ENCODE measurements at regions not wholly inside any gene's neighbourhood (a gene's known extent, or its start where the extent isn't known, plus 50 kb on each side); places are given as distances from the start of the nearest gene placed in this dataset.
"Not testable (repeated sequence)": the region's sequence is repeated elsewhere in the genome, so short reads cannot be mapped to it uniquely, and the experiment has no call there.

- not testable (repeated sequence) for TF ChIP-seq MLLT1 (IDR thresholded peaks at IDR 0.05); POLR2A (IDR thresholded peaks at IDR 0.05; ENCODE audit: low read depth, low read length); POLR2AphosphoS5 (IDR thresholded peaks at IDR 0.05; ENCODE audit: low read length); SKIL (IDR thresholded peaks at IDR 0.05; ENCODE audit: low read depth, poor library complexity, severe bottlenecking); EP300 (IDR thresholded peaks at IDR 0.05; ENCODE audit: borderline replicate concordance in 1 of 2, control insufficient read depth in 1 of 2, low read depth in 2 of 2, low read length in 2 of 2); TARDBP (IDR thresholded peaks at IDR 0.05; ENCODE audit: borderline replicate concordance); HDAC6 (IDR thresholded peaks at IDR 0.05; ENCODE audit: unreplicated experiment); MTA3 (IDR thresholded peaks at IDR 0.05; ENCODE audit: borderline replicate concordance, low read length); YY1 (IDR thresholded peaks at IDR 0.05; ENCODE audit: low read depth, low read length); SPI1 (IDR thresholded peaks at IDR 0.05; ENCODE audit: borderline replicate concordance, insufficient read depth, low read depth, low read length); STAT3 (IDR thresholded peaks at IDR 0.05; ENCODE audit: low read depth, low read length)
- TF ChIP-seq, protein P1, sequence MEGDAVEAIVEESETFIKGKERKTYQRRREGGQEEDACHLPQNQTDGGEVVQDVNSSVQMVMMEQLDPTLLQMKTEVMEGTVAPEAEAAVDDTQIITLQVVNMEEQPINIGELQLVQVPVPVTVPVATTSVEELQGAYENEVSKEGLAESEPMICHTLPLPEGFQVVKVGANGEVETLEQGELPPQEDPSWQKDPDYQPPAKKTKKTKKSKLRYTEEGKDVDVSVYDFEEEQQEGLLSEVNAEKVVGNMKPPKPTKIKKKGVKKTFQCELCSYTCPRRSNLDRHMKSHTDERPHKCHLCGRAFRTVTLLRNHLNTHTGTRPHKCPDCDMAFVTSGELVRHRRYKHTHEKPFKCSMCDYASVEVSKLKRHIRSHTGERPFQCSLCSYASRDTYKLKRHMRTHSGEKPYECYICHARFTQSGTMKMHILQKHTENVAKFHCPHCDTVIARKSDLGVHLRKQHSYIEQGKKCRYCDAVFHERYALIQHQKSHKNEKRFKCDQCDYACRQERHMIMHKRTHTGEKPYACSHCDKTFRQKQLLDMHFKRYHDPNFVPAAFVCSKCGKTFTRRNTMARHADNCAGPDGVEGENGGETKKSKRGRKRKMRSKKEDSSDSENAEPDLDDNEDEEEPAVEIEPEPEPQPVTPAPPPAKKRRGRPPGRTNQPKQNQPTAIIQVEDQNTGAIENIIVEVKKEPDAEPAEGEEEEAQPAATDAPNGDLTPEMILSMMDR (IDR thresholded peaks at IDR 0.05 in 2 of 3, conservative IDR thresholded peaks at IDR 0.05 in 1 of 3; ENCODE audit: control insufficient read depth in 2 of 3, extremely low read depth in 1 of 3, insufficient read depth in 1 of 3, low read depth in 3 of 3, low read length in 3 of 3), result not testable (repeated sequence)
Observed at GRCh38 chr2:100715861-100716260, 104.1 kb upstream of the NPAS2 start.

Measured in GM12878 (cell line).